ENCODE measurements at regions not wholly inside any gene's neighbourhood (a gene's known extent, or its start where the extent isn't known, plus 50 kb on each side); places are given as distances from the start of the nearest gene placed in this dataset.
"Not testable (repeated sequence)": the region's sequence is repeated elsewhere in the genome, so short reads cannot be mapped to it uniquely, and the experiment has no call there.

- intact Hi-C loops (cut with micrococcal nuclease), result not testable (repeated sequence)
These were observed 190.7 kb upstream of the VIPR2 start for GRCh38 chr7:159335181-159335926.

- intact Hi-C loops (cut with micrococcal nuclease), result not testable (repeated sequence)
These were observed 188.3 kb upstream of the VIPR2 start for GRCh38 chr7:159332854-159333479.

DNA sequence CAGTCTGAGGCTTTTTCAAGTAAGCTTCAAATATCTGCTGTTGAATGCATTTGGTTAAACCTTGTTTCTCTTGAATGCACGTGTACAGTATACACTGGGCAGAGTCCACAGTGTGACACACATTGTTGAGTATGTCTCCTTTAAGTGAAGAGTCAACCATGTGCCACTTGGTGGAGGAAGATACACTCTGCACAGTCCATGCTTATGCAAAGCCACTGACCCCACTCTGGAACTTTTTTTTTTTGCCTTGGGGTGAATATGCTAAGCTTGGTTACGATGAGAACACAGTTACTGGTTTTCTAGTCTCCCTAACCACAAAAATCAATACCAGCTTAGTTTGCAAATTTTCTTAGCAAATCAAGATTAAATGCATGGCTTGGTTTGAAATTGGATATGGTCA is 186.8 kb upstream of the VIPR2 start:
- intact Hi-C loops (cut with micrococcal nuclease), result no loop called here

DNA sequence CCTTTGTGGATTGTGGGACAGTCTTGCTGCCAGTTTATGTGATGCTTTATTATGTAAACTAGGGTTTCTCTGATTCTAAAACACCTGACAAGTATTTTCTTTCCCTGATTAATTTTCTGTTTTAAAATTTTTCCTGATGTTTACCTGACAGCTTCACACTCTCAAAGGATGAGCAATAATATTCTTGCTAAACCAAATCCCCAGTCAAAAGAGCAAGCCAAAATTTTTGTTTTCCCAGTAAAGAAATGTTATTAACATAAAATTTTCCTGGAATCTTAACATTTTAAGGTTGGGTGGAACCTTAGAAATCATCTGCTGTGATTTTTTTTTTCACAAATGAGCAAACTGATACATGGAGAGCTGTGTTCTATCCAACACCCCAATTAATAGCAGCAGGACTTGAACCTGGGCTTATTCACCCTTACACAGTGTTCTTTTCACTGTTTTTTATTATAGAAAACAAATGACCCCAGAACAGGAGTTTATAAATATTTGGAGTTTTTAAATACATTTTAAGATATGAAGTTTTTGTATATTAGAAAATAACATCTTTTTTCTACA is 185.2 kb upstream of the VIPR2 start:
- intact Hi-C loops (cut with micrococcal nuclease), result no loop called here

GRCh38 chr7:159328096-159328495 is 183.4 kb upstream of the VIPR2 start:
- intact Hi-C loops (cut with micrococcal nuclease), result no loop called here

- intact Hi-C loops (cut with micrococcal nuclease), result no loop called here
These were observed 178.7 kb upstream of the VIPR2 start for GRCh38 chr7:159323359-159323758.

GRCh38 chr7:159321278-159321677 is 176.6 kb upstream of the VIPR2 start:
- intact Hi-C loops (cut with micrococcal nuclease), result no loop called here

DNA sequence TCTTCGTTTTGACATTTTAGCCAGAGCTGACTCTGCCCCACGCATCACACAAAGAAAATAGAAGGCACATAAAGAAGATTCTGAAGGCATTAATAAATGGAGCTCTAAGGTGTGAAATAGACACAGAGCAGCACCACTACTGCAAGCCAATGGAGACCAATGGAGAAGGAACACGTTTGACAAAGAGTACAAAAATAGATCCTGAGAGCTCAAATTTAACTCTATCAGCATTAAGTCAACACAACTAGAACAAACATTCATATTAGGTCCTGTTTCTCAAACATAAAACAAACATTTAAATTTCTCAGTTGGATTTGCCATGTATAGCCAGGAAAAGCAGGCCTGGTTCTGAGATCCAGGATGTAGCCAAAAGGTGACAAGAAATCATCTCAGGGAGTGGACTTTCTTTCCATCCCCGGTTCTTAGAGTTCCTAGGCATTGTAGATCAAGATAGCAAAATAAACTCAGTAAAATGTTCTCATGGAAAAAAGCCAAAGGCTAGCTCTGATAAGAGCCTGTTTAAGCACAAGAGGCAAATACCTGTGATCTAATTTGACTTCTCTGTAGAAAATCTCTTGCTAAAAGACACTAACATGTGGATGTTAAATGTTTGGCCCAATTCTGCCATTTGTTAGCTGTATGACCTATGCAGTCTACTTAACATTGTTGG is 174.2 kb upstream of the VIPR2 start:
- intact Hi-C loops (cut with micrococcal nuclease), result no loop called here

DNA sequence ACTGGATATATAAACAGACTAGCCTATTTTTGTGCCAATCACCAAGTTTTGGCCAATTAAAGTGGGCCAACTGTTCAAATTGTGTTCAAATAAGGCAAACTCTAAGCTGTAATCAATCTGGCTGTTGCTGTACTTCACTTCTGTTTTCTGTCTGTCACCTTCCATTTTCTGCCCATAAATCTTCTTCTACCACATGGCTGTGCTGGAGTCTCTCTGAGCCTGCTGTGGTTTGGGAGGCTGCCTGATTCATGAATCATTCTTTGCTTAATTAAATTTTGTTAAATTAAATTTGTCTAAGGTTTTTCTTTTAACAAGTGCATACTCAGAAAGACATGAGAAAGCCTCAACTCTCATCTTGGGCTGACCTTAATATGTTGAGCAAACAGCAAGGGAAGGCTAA is 172.6 kb upstream of the VIPR2 start:
- intact Hi-C loops (cut with micrococcal nuclease), result no loop called here

DNA sequence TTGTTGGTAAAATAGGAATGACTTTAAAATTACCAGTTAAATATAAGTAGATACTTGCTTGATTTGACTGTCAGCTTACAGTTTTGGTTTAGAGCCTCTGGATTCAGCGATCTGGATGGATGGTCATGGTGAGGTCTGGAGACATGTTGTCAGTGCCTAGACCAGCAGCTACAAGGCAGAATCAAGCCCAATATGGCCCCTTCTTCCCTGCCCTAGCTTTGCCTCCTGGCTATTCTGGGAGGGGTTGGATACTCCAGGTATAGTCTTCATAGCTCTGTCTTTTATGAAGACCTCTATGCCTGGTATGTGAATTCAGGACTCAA is 166.5 kb upstream of the VIPR2 start:
- intact Hi-C loops (cut with micrococcal nuclease), result no loop called here

DNA sequence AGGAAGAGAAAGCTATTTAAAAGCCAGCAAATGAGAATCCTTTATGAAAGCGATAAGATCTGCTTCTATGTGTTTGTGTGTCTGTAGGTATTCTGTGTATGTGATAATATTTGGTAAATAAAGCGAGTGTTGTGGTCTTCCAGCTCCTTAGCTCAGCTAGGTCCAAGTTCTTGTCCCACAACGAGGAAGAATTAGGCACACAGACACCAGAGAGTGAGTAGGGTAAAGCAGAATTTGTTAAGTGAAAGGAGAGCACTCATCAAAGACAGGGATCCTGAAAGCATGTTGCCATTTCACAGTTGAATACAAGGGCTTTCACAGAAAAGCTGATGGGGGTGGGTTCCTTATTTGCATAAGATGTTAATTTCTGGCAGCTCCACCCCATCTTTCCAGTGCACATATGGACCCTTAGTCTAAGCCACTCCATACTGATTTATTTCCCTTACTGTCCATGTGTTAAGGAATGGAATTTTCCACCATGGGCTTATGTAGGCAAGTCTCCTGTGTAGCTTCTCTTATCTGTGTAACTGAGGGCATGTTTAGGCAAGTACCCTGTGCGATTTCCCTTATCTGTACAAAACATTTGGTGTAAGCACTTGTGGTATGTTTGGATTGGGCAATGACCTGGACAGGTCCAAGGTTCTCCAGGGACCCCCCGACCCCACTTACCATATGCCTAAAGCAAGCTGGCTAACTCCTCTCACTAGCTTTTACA is 165.9 kb upstream of the VIPR2 start:
- intact Hi-C loops (cut with micrococcal nuclease), result no loop called here

GRCh38 chr7:159309214-159309613 is 164.5 kb upstream of the VIPR2 start:
- intact Hi-C loops (cut with micrococcal nuclease), result not testable (repeated sequence)

GRCh38 chr7:159306012-159306411 is 161.3 kb upstream of the VIPR2 start:
- intact Hi-C loops (cut with micrococcal nuclease), result no loop called here

DNA sequence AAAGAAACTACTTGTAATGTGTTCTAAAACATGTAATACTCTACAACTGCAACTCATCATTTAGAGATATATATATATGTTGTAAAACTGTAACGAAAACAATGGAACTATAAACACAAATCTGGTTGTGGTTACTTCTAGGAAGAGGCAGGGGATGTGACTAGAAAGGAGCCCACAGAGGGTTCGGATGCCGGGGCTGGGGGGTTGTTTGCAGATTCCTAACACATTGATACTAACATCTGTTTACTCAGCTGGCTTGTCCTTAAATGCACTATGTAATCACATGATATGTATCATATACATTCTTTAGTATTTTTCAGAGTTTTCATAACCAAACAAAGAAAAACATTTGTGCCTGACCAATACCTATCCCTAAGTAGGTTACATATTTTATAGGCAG is 160.5 kb upstream of the VIPR2 start:
- intact Hi-C loops (cut with micrococcal nuclease), result not testable (repeated sequence)

DNA sequence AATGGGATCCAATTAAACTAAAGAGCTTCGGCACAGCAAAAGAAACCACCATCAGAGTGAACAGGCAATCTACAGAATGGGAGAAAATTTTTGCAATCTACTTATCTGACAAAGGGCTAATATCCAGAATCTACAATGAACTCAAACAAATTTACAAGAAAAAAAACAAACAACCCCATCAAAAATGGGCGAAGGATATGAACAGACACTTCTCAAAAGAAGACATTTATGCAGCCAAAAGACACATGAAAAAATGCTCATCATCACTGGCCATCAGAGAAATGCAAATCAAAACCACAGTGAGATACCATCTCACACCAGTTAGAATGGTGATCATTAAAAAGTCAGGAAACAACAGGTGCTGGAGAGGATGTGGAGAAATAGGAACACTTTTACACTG is 158.8 kb upstream of the VIPR2 start:
- intact Hi-C loops (cut with micrococcal nuclease), result not testable (repeated sequence)

DNA sequence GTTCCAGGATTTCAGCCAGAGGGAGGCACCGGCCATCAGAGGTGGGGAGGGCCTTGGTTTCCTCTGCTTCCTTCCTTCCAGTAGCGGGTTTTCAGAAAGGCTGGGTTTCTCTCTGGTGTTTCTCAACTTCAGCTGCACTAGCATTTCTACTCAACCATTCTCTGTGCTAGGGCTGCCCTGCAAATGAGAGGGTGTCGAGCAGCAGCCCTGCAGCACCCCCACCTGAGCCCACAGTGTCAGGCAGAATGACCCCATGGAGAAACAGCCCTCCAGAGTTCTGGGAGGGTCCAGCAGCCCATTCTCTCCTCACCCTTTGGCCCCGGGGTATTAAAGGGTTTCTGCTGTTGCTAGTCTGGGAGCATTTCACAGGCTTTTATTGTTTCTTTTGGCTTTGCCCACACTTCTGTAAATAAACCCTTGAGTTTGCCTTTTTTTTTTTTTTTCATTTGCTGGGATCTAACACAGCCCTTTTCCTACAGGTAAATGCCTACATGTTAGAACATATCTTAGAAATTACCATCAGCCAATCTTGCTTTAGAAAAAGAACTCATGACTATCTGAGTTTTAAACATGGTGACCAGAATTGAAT is 151.5 kb upstream of the VIPR2 start:
- intact Hi-C loops (cut with micrococcal nuclease), result no loop called here

GRCh38 chr7:159286487-159286886 is 141.8 kb upstream of the VIPR2 start:
- intact Hi-C loops (cut with micrococcal nuclease), result not testable (repeated sequence)

GRCh38 chr7:159281573-159281972 is 136.9 kb upstream of the VIPR2 start:
- intact Hi-C loops (cut with micrococcal nuclease), result no loop called here

- intact Hi-C loops (cut with micrococcal nuclease), result no loop called here
These were observed 135.3 kb upstream of the VIPR2 start for GRCh38 chr7:159280008-159280407.

GRCh38 chr7:159272739-159273138 is 128.1 kb upstream of the VIPR2 start:
- intact Hi-C loops (cut with micrococcal nuclease), result no loop called here

GRCh38 chr7:159271781-159272180 is 127.1 kb upstream of the VIPR2 start:
- intact Hi-C loops (cut with micrococcal nuclease), result no loop called here
